NCI-H2107 treated with DMSO at 0.1 percent for 48 hours (cell line): ENCODE measurements at regions not wholly inside any gene's neighbourhood (a gene's known extent, or its start where the extent isn't known, plus 50 kb on each side); places are given as distances from the start of the nearest gene placed in this dataset.
A peak's percentile ranks its signal among the peaks of the same experiment; 100 is the strongest.

Source experiments
- DNase-seq: peaks from one replicate; lab custom pipeline; 2025; ENCODE audit not compliant: unreplicated experiment; lab: John Stamatoyannopoulos, UW

DNA sequence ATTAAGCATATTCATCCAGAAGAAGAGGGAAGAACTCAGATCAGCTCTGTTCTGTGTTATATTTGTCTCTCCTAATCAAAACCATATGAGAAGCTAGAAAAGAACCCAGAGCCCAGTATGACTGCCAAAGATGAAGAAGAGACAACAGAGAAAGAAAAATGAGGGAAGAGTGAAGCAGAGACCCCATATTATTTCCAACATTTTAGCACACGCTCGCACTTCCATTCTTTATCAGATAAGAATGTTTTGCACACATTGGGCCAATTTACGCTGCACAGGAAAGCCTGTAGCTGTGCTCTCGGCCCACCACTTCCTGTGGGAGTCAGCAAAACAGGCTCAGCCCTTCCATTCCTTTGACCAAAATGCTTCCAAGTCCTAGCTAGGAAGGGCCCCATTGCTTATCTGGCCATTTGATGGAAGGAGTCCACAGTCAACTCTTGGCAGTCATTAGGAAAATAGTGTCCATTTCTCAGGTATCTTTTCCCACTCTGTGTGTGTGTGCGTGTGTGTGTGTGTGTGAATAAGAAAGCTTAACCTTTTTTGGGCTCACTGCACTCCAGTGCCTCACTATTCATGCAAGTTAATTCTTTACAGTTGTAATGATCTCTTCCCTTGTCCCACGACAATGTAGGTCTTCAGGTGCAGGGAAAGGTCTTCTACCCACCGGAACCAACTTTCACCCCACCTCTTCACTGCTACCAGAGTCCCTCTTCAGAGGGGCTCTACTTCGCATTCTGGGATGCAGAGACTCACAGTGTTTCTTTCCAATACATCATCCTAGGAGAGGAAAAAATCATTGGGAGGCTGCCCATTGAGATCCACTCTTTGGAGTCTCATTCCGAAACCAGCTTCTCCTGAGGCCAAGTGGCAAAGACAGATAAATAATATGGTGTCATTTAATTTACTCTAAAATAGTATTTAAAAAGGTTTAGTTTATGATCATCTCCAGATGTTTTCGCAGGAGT lies 237.5 kb downstream of the COG6 start:
- no peak for DNase-seq

GRCh38 chr13:39893808-39894207 lies 238.3 kb downstream of the COG6 start:
- no peak for DNase-seq

- no peak for DNase-seq
Measured at GRCh38 chr13:39894586-39894985, 239.1 kb downstream of the COG6 start.

DNA sequence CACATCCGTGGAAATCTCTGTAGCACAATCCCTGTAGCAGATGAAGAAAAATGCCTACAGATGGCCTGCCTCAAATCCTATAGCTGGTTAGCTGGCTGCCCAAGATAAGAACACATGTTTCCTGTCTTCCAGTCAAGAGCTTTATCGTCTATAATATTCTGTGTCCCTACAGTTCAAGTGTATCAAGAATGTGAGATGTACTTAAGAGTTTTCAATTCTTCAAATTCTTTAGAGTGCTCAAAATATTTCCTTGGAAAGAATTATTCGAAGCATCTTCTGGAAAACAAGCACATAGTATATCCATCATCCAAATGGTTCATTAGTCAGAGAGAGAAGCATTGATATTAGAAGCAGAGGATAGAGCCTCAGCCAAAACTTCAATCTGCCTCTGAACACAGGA lies 239.8 kb downstream of the COG6 start:
- no peak for DNase-seq

GRCh38 chr13:39897636-39898035 lies 242.2 kb downstream of the COG6 start:
- DNase-seq: no peak

- DNase-seq: peak; percentile 24
Measured at GRCh38 chr13:39900106-39900750, 244.8 kb downstream of the COG6 start.

DNA sequence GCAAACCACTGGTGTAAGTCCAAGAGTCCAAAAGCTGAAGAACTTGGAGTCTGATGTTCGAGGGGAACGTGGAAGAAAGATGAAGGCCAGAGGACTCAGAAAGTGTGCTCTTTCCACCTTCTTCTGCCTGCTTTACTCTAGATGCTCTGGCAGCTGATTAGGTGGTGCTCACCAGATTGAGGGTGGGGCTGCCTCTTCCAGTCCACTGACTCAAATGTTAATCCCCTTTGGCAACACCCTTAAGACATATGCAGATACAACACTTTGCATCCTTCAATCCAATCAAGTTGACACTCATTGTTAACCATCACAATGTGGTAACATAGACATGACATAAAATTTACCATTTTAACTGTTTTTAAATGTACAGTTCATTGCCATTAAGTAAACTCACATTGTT lies 249.5 kb downstream of the COG6 start:
- no peak for DNase-seq

- no peak for DNase-seq
Measured at GRCh38 chr13:39909634-39910033, 254.2 kb downstream of the COG6 start.

DNA sequence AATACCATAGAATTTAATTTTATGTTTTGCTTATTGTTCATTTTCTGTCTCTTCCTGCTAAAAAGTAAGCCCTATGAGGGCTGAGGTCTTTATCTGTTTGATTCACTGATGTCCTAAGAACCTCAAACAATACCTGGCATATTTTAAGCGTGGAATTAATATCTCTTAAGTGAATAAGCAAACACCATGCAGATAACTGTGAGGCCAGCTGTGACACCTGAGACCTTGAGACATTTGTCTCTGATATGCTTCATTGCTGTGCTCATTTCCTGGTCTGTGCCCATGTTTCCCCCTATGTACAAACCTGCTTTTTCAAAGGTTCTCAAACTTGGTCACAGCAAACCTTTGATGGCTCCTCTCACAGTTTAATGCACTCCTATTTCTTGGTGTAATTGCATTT lies 254.6 kb downstream of the COG6 start:
- no peak for DNase-seq

- no peak for DNase-seq
Measured at GRCh38 chr13:39910833-39911232, 255.4 kb downstream of the COG6 start.

DNA sequence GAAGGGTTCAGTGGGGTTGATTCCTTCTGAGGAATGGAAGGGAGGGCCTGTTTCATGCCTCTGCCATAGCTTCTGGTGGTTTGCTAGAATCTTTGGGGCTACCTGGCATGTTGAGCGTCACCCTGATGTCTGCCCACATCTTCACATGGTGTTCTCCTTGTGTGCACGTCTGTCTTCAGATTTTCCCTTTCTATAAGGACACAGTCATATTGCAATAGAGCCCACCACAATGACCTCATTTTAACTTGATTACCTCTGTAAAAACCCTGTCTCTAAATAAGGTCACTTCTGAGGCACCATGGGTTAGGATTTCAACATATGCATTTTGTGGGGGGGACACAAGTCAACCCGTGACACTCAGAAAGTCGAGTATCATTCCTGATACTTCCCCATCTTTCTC lies 257.9 kb downstream of the COG6 start:
- DNase-seq: no peak

DNA sequence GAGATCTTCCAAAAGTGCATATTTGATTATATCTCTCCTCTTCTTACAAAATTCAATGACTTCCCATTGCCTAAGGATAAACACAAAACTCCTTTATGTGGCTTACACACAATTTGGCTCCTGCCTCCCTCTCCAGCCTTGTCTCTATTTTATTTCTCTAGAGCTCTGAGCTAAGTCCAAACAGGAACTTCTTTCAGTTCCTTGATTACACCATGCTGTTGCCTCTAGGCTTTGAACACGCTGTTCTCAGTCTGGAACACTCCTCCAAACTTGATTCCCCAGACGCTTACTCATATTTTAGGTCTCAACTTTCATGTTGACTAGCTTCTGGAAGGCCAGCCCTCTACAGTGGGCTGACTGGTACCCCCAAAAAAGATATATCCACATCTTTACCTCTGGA lies 258.5 kb downstream of the COG6 start:
- DNase-seq: no peak

GRCh38 chr13:39915418-39915817 lies 260.0 kb downstream of the COG6 start:
- no peak for DNase-seq

GRCh38 chr13:39916330-39916729 lies 260.9 kb downstream of the COG6 start:
- no peak for DNase-seq

GRCh38 chr13:39918620-39919236 lies 263.3 kb downstream of the COG6 start:
- DNase-seq: no peak

DNA sequence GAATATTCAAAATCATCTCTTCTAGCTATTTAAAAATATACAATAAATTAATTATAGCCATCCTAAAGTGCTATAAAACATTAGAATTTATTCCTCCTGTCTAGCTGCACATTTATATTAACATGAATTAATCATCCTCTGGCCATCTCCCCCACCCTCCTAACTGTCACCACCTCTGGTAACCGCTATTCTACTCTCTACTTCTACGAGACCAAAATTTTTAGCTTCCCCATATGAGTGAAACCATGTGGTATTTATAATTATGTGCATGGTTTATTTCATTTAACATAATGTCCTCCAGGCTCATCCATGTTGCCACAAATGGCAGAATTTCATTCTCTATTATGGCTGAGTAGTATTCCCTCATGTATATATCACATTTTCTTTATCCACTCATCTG lies 265.2 kb downstream of the COG6 start:
- DNase-seq: no peak

GRCh38 chr13:39926345-39926744 lies 270.9 kb downstream of the COG6 start:
- no peak for DNase-seq

DNA sequence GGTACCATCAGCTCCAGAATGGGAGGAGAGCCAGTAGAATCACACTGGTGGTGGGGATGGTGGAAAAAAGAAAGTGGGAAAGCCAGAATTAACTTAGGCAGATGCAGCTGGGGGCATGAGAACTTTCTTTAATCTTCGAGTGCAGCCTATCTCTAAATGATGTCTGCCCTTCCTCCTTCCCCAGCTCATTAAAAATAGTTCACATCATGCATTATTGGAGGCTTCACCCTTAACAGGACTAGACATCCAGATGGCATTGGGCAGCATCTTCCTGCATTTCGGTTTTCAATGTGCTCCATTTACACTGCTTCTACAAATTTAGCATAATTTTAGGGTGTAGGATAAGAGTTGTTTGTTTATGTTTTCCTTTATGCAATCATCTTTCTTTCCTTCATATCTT lies 272.8 kb downstream of the COG6 start:
- DNase-seq: no peak

DNA sequence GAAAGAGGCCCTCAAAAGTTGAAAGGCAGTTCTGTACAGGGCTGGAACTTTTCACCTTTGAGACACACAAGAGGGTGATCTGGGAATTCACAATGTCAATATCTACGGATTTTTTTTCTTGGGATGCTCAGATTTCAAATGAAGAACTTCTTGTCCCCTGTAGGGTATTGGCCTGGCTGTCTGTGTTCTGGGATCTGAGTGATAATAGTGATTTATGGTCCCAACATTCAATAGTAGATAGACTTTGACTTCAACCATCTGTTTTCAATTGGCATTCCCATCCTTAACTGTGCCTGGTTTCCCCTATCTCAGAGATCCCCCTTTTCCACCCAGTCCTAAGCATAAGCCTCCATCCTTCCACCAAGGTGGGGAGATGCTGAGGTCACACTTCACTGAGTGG lies 274.1 kb downstream of the COG6 start:
- DNase-seq: no peak

DNA sequence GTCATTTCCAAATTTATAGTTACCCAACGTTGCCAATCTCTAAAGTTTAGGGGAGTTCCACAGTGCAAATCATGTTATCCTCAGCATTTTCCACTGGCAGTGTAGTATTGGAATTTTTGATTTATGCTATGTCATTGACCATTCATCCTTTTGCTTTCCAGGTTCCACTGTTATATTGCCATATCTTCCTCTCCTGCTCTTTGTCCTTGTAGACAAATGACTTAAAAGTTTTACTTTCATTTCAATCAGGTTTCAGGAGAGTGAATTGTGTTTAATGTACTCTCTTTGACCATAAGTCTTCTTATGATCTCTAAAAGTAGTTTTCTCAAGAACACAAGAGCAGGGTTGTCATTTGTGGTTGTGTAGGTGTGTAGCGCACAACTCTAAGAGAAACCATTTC lies 274.6 kb downstream of the COG6 start:
- DNase-seq: no peak

DNA sequence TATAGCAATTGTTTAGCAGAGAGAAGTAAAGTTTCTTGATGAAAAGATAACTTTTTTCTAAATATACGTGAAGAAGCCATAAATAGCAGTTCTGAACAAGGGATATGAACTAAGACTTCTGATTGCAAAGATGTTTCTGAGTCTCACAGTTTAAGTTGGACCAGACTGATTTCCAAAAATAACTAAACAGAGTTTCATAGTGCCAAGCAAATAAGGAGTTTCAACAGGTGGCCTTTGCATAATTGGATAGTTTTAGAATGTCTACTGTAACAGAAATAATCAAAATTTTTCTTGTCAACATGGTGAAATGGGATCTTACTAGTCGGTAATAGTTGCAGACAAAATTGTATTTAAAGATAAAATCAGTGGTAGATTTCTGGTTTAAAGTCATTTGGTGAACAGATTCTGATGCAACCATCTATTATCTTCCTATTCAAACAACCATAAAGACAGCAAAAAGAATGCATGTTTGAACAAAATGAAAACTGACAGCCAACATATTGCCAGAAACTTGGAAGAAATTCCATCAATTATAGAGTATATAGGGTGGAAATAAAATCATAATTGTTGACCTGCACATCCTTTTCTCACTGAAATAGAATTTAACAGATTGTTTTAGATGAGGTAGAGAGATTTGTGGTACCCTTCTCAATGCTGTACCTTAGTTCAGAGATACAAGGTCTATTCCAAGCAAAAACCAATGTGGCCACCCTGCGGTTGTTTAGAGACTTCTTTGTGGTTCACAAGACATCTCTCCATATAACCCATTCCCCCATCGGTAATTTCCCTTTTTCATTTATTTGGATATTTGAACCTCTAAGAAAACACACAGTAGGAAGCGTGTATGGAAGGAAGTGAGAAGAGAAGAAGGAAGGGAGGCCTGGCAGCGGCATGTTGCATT lies 275.3 kb downstream of the COG6 start:
- DNase-seq: no peak
